KMS-11 (cell line): ENCODE measurements at regions not wholly inside any gene's neighbourhood (a gene's known extent, or its start where the extent isn't known, plus 50 kb on each side); places are given as distances from the start of the nearest gene placed in this dataset.

ENCODE experiments used
- H2AFZ ChIP-seq: fragments of 200-600 bp; sonication (generic); 2 replicates; pipeline ENCODE4 v1.6.1; 2016; ENCODE audit warnings: antibody characterized with exemption, mixed run types, low read depth
- H3K27ac ChIP-seq: fragments of 200-600 bp; sonication (generic); 2 replicates; pipeline ENCODE4 v1.6.1; 2016; ENCODE audit warnings: mild to moderate bottlenecking, mixed run types
- H3K27me3 ChIP-seq: fragments of 200-600 bp; sonication (generic); 2 replicates; pipeline ENCODE4 v1.6.1; 2017; ENCODE audit warnings: mild to moderate bottlenecking, low read depth, mixed run types, moderate library complexity; ENCODE audit not compliant: insufficient read depth
- H3K36me3 ChIP-seq: fragments of 200-600 bp; sonication (generic); 2 replicates; pipeline ENCODE4 v1.6.1; 2017; ENCODE audit warnings: mild to moderate bottlenecking, mixed run types; ENCODE audit not compliant: insufficient read depth
- H3K4me1 ChIP-seq: fragments of 200-600 bp; sonication (generic); 2 replicates; pipeline ENCODE4 v1.6.1; 2016; ENCODE audit warnings: mild to moderate bottlenecking, low read depth, mixed run types; ENCODE audit not compliant: poor library complexity, severe bottlenecking
- H3K4me2 ChIP-seq: fragments of 200-600 bp; sonication (generic); 2 replicates; pipeline ENCODE4 v1.7.0; 2016; ENCODE audit warnings: mild to moderate bottlenecking, mixed run types
- H3K4me3 ChIP-seq: fragments of 200-600 bp; sonication (generic); IDR thresholded peaks from 2 replicates; pipeline ENCODE4 v1.6.1; 2017; ENCODE audit warnings: low read depth, low read length, mixed read lengths; ENCODE audit not compliant: insufficient read depth
- H3K79me2 ChIP-seq: fragments of 200-600 bp; sonication (generic); 2 replicates; pipeline ENCODE4 v1.6.1; 2016; ENCODE audit warnings: low read depth, mixed run types; ENCODE audit not compliant: insufficient read depth
- H3K9ac ChIP-seq: fragments of 200-600 bp; sonication (generic); 2 replicates; pipeline ENCODE4 v1.6.1; 2016; ENCODE audit warnings: mild to moderate bottlenecking, mixed run types
- H4K20me1 ChIP-seq: fragments of 200-600 bp; sonication (generic); 2 replicates; pipeline ENCODE4 v1.6.1; 2016; ENCODE audit warnings: mild to moderate bottlenecking, mixed run types; ENCODE audit not compliant: insufficient read depth
- CTCF ChIP-seq: fragments of 200-600 bp; sonication (generic); conservative IDR thresholded peaks from 2 replicates; pipeline ENCODE4 v1.6.1; 2017; ENCODE audit warnings: low read depth, mild to moderate bottlenecking, antibody characterized with exemption, low read length, moderate library complexity, mixed read lengths

DNA sequence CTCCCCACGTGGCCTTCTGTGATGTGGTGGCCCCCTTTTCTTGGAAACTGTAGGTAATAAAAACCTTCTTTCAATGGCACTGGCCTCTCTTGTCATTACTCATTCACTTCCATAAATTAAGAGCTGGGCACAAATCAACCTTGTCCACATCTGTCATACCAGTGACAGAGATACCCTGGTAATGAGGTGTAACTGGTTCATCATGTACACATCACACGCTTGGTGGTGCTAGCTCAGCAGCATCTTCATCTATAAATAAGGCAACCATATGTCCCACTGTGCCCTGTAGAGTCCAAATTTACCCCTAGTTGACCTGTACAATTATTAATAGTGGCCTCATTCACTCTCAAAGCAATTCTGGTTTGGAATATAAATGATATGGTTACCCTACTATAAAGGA lies 245.6 kb downstream of the HIVEP2 start:
- Histone ChIP-seq H3K4me1 (no peaks in the 10 kb centered on the region), H3K9ac (no peak overlapping the region), H3K4me2 (no peak overlapping the region), H3K36me3 (no peaks in the 10 kb centered on the region), H3K79me2 (no peaks in the 10 kb centered on the region), H3K27me3 (no peaks in the 10 kb centered on the region), H2AFZ (no peak overlapping the region), H3K4me3 (no peak overlapping the region), H4K20me1 (no peaks in the 10 kb centered on the region), H3K27ac (no peak overlapping the region)
- TF ChIP-seq CTCF: no peak

DNA sequence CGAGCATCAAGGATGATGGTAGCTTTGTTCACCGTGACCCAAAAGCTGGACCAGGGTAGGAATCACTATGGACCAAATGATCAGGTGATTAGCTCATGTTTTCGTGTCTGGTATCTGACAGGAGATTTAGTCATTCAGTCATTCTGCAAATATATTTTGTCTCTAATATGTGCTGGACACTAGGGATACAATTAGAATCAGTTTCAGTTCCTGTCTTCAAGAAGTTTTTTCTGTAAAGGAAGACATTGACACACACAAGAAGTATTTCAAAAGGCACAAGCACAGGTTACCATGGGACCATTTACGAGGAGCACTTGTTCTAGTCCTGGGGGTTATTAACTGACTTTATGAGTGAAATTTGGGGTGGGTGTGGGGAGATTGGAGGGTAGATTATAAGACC lies 244.9 kb downstream of the HIVEP2 start:
- Histone ChIP-seq H3K36me3 (no peaks in the 10 kb centered on the region), H3K79me2 (no peaks in the 10 kb centered on the region), H3K4me2 (no peak overlapping the region), H3K4me1 (no peaks in the 10 kb centered on the region), H3K27ac (no peak overlapping the region), H3K27me3 (no peaks in the 10 kb centered on the region), H2AFZ (no peak overlapping the region), H4K20me1 (no peaks in the 10 kb centered on the region), H3K9ac (no peak overlapping the region), H3K4me3 (no peak overlapping the region)
- TF ChIP-seq CTCF: no peak

GRCh38 chr6:142700671-142701312 lies 244.2 kb downstream of the HIVEP2 start:
- Histone ChIP-seq H3K79me2 (no peaks in the 10 kb centered on the region), H2AFZ (no peak overlapping the region), H3K36me3 (no peaks in the 10 kb centered on the region), H3K27me3 (no peaks in the 10 kb centered on the region), H3K4me1 (no peaks in the 10 kb centered on the region), H3K4me3 (no peak overlapping the region), H3K9ac (no peak overlapping the region), H4K20me1 (no peaks in the 10 kb centered on the region), H3K27ac (no peak overlapping the region), H3K4me2 (no peak overlapping the region)
- TF ChIP-seq CTCF: no peak
